Endothelial cell of umbilical vein (primary cell): ENCODE measurements at regions not wholly inside any gene's neighbourhood (a gene's known extent, or its start where the extent isn't known, plus 50 kb on each side); places are given as distances from the start of the nearest gene placed in this dataset.

Source experiments
- CTCF ChIP-seq, 2 donors: IDR thresholded peaks; 1 replicate in 1 of 2; 2 replicates in 1 of 2; pipeline ENCODE4 v1.5.1; 2011; ENCODE audit warnings: low read length in 2 of 2, mild to moderate bottlenecking in 2 of 2, moderate library complexity in 2 of 2, control low read depth in 1 of 2, inconsistent platforms in 1 of 2, low read depth in 1 of 2; ENCODE audit not compliant: insufficient read depth in 1 of 2; ENCODE audit errors: extremely low read depth in 1 of 2
- EZH2 ChIP-seq: IDR thresholded peaks from 2 replicates; pipeline ENCODE4 v1.6.1; 2012; ENCODE audit warnings: borderline replicate concordance, low read depth, mild to moderate bottlenecking, moderate library complexity, low read length, inconsistent platforms; ENCODE audit not compliant: severe bottlenecking
- JUN ChIP-seq: IDR thresholded peaks from 2 replicates; pipeline ENCODE4 v1.6.1; 2011; ENCODE audit warnings: borderline replicate concordance, low read depth; ENCODE audit not compliant: insufficient read length, insufficient read depth
- MYC ChIP-seq: IDR thresholded peaks from one replicate; pipeline ENCODE4 v1.6.1; 2011; ENCODE audit warnings: mild to moderate bottlenecking, low read depth, low read length
- POLR2A ChIP-seq: IDR thresholded peaks from 2 replicates; pipeline ENCODE4 v1.6.1; 2012; ENCODE audit warnings: low read depth, mild to moderate bottlenecking, control low read depth, low read length
- POLR2AphosphoS5 ChIP-seq: IDR thresholded peaks from 2 replicates; pipeline ENCODE4 v1.6.1; 2012; ENCODE audit warnings: low read depth, mild to moderate bottlenecking, control low read depth, low read length, moderate library complexity; ENCODE audit not compliant: insufficient read depth

DNA sequence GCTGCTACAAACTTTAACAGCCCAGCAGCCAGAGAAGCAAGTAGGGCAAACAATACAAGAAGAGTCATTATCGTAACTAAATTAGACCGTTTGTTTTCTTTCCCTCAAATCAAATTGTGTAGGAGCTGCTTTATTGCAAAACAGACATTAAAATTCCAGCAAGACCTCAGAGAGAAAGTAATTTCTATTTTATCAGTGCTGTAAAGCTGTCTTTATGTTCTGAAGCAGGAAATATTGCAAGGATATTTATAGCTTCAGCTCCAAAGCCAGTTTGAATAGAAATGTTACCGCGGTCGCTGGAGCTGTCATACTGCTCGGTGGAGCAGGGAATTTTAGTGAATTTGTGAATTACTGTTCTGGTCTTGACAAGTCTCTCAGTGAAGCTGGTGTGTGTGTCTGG, 503.8 kb upstream of the PLXNA2 start:
- TF ChIP-seq CTCF (IDR thresholded peaks at IDR 0.05; ENCODE audit: extremely low read depth in 1 of 2, insufficient read depth in 1 of 2, low read depth in 1 of 2, low read length in 2 of 2) (no peak), POLR2A (no peak), JUN (no peak), POLR2AphosphoS5 (no peak), MYC (no peak), EZH2 (no peak)
